CD4-positive, alpha-beta T cell treated with Interleukin-12 subunit alpha and Interleukin-12 subunit beta, for 1 hour (primary cell): ENCODE measurements at regions not wholly inside any gene's neighbourhood (a gene's known extent, or its start where the extent isn't known, plus 50 kb on each side); places are given as distances from the start of the nearest gene placed in this dataset.

Experiments used
- DNase-seq: peaks from one replicate; pipeline ENCODE4 v3.0.0-alpha.2; 2020

- DNase-seq: no peak
Observed at GRCh38 chr20:48194583-48194982, 409.3 kb upstream of the SULF2 start.

DNA sequence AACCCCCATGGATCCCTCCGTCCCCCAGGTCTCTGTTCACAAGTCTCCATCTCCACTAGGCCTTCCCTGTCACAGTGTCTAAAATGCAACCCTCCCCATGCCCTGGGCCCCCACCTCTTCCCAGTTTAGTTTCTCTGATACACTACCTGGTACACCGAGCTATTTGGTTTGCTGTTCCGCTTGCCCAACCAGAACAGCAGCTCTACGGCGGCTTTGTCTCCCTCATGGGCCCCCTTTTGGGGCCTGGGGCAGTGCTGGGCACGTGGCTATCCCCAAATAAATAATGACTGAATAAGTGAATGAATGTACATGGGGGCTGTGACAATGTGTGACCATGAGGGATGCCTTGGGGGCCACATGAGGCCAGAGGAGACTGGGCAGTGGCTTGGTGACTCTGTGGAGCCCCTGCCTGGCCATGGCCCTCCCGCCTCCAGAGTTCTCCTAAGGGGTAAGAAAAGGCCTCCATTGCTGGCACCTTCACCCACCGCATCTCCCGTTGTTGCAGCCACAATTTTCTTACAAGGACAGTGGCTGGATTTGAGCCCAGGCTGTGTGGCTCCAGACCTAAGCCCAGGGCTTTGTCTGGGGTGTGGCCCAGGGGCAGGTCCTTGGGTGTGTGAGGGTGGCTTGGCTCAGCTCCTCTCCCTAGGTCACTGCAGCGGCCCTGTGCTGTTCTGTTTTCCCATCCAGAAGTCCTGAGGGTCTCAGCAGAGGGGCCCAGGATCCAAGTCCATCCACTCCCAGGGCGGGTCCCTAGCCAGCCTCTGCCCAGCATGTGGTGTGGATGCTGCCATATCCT lies 408.5 kb upstream of the SULF2 start:
- no peak for DNase-seq

- no peak for DNase-seq
Observed at GRCh38 chr20:48192109-48192508, 406.8 kb upstream of the SULF2 start.

DNA sequence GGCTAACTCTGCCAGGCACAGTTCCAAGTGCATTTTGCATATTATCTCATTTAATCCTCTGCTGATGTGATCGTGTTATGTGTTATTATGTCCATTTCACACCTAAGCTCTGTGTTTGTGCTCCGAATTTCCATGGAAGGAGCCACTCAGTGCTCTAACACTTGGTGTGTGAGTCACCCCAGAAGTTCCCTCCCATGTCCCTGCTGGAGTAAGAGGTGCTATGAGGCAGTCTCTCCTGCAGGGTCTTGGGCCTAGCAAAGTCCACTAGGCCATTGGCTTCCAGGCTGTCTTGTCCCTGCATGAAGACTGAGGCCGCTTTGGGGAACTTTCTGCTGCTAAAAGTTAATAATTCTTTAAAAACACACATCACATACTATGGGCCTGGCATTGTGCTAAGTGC lies 405.9 kb upstream of the SULF2 start:
- DNase-seq: no peak

DNA sequence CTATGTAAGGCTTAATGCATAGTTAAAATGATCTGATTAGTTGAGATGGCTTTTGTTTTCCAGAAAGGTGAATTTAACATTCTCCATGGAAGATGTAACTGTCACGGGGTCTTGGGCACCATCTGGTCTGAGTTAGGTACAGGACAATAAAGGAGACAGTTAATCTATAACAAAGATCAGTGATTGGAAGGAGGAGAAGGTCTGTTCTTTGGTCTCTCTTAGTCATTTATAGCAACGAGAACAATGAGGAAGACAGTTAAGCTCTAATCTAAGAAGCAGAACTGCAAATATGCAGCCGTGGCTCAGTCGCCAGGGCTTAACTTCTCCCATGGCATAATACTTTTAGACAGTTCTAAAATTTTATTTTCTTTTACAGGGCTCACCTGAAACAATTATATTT lies 405.5 kb upstream of the SULF2 start:
- DNase-seq: no peak

DNA sequence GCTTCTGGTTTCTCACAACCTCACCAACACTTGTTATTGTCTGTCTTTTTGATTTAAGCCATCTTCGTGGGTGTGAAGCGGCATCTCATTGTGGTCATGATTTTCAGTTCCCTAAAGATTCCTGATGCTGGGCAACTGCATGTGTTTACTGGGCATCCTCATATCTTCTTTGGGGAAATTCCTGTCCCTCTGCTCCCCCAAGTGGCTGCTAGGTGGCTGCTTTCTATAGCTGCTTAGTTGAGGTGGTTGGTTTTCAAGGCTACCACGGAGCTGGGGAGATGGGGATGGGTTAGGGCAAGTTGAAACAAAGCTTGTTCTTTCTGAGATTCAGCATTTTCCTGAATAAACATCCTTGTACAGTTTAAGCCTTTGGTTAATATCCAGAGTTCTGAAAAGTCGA lies 403.9 kb upstream of the SULF2 start:
- DNase-seq: no peak

DNA sequence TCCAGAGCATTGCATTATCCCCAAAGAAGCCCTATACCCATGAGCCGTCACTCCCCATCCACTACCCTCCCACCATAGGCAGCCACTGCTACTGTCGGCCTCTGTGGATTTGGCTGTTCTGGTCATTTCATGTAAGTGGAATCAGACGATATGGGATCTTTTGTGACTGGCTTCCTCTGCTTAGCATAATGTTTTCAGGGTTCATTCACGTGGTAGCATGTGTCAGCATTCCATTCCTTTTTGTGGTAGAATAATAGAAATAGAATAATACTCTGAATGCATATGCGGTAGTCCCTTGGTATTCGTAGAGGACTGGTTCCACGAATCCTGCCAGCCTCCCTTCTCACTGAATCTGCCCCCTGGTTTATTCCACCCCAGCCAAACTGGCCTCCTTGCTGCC lies 402.6 kb upstream of the SULF2 start:
- no peak for DNase-seq

- no peak for DNase-seq
Observed at GRCh38 chr20:48186915-48187314, 401.6 kb upstream of the SULF2 start.

- DNase-seq: no peak
Observed at GRCh38 chr20:48186447-48186846, 401.2 kb upstream of the SULF2 start.

DNA sequence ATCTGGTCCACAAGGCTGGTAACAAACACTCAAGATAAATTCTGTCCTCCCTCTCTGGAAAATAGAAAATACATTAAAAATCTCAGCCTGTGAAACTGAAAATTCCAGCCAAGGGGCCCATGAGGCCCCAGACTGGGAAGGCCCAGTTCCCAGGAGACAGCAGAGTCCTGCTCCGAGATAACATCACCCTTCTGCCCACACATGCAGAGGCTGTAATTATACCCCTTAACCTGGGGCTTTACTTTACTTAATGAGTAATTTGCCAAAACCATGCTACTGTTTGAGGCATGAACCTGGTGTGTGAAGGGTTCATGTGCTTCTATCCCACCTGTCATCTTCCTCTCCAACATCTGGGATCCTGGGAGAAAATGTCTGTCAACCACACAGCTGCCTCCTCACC lies 398.9 kb upstream of the SULF2 start:
- no peak for DNase-seq

DNA sequence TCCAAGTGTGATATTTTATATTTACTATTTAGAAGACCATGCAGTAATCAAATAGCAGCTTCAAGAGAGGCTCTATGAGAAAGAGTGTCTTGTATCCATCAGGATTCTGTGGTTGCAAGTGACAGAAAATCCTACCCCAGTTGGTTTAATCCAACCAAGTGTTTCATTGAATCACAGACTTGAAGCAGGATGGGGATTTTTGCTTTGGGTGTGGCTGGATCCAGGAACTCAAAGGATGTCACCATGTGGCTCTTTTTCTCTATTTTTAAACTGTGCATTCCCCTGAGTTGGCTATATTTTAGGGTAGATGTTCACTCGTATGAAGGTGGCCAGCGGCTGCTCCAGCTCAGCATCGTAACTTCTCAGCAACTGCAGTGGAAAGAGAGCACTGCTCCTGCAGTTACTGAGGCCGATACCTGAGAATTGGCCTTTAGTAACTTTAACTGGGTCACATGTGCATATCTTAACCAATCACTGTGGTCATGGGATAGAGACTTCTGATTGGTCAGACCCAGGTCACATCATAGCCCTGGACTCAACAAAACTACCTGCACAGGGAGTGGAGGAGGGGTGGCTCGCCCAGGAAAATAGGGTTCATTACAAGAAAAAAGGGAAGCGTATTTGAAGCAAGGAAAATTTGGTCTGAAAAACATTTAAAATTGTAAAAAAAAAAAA lies 396.1 kb upstream of the SULF2 start:
- DNase-seq: no peak

DNA sequence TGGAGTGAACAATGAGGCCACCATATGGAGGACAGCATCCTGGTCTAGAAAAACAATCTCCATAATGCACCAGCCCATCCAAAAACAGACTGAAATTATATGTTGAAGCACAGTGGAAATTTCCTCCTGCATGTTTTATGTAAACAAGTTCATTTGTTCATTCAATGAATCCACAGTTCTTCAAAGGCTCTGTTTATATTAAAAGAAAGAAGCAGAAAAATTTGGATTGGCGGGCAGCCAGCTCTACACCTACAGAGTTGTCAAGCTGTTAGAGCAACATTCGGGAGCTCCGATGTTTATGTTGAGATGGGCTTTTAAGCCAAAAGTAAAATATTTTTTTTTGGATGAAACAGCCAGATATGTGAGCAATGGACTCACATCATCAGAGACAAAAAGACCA lies 395.3 kb upstream of the SULF2 start:
- no peak for DNase-seq

DNA sequence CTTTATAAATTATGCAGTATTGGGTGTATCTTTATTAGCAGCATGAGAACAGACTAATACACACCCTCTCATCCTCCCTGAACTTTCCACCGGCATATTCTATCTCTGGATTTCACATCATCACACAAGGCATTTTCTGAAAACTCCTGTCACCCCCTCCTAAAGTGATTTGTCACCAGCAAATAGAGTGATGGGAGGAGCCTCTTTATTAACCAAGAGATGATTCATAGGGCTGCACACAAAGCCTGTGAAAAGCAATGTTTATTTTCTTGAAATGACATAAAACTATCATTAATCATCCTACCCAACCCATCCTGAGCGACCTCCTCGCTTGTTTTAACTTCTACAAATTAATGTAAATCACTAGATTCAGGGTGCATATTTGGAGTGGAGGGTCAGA lies 394.7 kb upstream of the SULF2 start:
- DNase-seq: no peak

- DNase-seq: no peak
Observed at GRCh38 chr20:48178633-48179032, 393.4 kb upstream of the SULF2 start.

DNA sequence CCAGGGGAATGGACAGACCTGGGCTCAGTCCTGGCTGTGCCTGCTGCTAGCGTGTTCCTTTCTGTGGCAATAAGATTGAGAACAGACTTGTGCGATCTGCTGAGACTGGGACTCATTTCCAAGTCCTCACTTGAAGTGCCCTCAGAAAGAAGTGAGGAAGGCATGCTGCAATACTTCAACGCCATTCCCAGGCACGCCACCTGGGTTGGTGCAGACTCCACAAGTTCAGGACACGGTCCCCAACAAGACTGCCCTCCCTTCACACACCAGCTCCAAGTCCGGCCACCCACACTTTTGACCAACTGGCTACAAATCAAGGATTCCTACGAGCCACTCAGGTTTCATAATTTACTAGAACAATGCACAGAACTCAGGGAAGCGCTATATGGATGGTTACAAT lies 391.8 kb upstream of the SULF2 start:
- DNase-seq: no peak

DNA sequence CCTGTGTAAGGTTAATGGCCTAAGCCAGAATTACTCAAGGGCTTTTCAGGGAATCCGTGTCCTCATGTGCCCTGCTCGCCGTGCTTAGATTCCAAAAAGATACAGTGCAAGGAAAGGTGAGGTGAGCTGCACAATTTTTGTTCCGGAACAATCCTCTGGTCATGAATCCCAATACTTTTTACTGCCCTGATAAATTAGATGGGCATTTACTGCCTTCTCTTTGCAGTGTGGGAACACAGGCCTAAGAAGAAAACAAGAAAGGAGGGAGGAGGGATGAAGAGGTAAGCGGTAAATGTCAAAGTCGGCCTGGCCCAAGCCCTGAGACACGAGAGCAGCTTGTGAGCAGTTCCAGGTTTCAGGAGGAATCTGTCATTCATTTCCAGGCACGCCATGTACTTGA lies 390.9 kb upstream of the SULF2 start:
- DNase-seq: no peak

- DNase-seq: no peak
Observed at GRCh38 chr20:48175261-48175660, 390.0 kb upstream of the SULF2 start.

DNA sequence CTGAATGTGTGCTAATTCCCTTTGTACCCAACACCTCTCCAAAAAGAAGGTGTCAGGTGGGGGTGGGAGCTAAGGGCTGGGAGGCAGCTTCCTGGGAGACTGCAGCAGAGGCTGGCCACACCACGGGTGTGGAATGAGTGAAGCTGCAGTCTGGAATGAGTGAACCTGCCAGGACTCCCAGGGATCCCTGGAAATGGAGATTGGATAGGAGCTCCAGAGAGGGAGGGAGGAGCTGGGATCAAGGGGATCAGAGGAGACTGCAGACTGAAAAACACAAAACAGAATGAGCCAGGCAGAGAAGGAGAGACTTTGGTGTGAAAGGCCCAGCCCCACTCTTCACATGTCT lies 387.0 kb upstream of the SULF2 start:
- no peak for DNase-seq

GRCh38 chr20:48171626-48172356 lies 386.5 kb upstream of the SULF2 start:
- DNase-seq: no peak

- DNase-seq: no peak
Observed at GRCh38 chr20:48171071-48171470, 385.8 kb upstream of the SULF2 start.

DNA sequence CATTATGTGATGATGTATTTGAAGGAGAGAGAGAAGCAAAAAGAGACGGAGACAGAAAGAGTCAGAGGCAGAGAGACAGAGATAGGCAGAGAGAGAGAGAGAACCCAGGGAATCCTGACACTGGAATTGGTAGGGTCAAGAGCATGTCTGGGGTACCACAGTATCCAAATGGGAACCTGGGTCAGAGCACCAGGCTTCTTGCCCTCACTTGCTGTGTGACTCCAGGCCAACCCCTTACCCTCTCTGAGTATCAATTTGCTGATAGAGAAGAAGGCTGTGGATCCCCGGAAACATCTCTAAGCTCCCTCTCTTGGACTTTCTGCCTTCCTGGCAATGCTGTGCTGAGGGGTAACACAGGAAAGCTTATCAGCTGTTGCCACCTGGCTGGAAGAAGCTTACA lies 385.3 kb upstream of the SULF2 start:
- DNase-seq: no peak

DNA sequence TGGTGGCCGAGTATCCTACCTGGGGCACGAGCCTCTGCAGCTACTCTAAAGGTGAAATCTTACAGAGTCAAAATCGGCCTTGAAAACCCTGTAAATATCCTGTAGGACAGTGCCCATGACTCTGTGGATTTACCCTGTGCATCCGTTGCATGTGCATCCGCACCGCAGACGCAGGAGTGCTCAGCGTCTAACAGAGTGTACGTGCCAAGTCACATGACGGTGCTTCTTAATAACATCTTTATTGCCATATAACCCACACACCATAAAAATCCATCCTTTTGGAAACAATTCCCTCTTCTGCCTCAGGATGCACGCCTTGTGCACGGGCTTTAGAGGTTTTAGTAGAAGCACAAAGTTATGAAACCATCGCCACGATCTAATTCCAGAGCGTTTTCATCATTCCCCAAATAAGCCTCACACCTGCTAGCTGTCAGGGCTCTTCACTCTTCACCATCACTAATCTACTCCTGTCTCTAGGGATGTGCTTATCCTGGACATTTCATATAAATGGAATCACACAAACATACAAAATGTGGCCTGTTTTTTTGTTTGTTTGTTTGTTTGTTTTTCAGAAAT lies 384.5 kb upstream of the SULF2 start:
- DNase-seq: no peak

- DNase-seq: no peak
Observed at GRCh38 chr20:48166082-48166835, 381.0 kb upstream of the SULF2 start.
